SKM-1 (cell line): ENCODE measurements at regions not wholly inside any gene's neighbourhood (a gene's known extent, or its start where the extent isn't known, plus 50 kb on each side); places are given as distances from the start of the nearest gene placed in this dataset.

Experiments
- DNase-seq: peaks from one replicate; lab custom pipeline; 2025; ENCODE audit not compliant: unreplicated experiment; lab: John Stamatoyannopoulos, UW

- no peak for DNase-seq
Observed at GRCh38 chr10:109517748-109518147, 405.6 kb downstream of the XPNPEP1 start.

GRCh38 chr10:109504401-109504800, 418.9 kb downstream of the XPNPEP1 start:
- DNase-seq, result no peak

- no peak for DNase-seq
Observed at GRCh38 chr10:109487691-109488090, 435.6 kb downstream of the XPNPEP1 start.

- DNase-seq, result no peak
Observed at GRCh38 chr10:109480836-109481235, 442.5 kb downstream of the XPNPEP1 start.

- DNase-seq, result no peak
Observed at GRCh38 chr10:109475711-109476421, 447.4 kb downstream of the XPNPEP1 start.

- DNase-seq, result no peak
Observed at GRCh38 chr10:109474812-109475211, 448.5 kb downstream of the XPNPEP1 start.

- DNase-seq, result no peak
Observed at GRCh38 chr10:109474261-109474660, 449.1 kb downstream of the XPNPEP1 start.

- no peak for DNase-seq
Observed at GRCh38 chr10:109467551-109467950, 455.8 kb downstream of the XPNPEP1 start.

GRCh38 chr10:109464949-109465348, 458.4 kb downstream of the XPNPEP1 start:
- no peak for DNase-seq

- DNase-seq, result no peak
Observed at GRCh38 chr10:109457302-109457638, 466.0 kb downstream of the XPNPEP1 start.

- no peak for DNase-seq
Observed at GRCh38 chr10:109456566-109457301, 466.6 kb downstream of the XPNPEP1 start.

GRCh38 chr10:109454691-109455090, 468.6 kb downstream of the XPNPEP1 start:
- DNase-seq, result no peak

GRCh38 chr10:109451879-109452278, 471.4 kb downstream of the XPNPEP1 start:
- DNase-seq, result no peak

GRCh38 chr10:109450702-109451101, 472.6 kb downstream of the XPNPEP1 start:
- no peak for DNase-seq

GRCh38 chr10:109433434-109433833, 489.9 kb downstream of the XPNPEP1 start:
- DNase-seq, result no peak

GRCh38 chr10:109432281-109432680, 491.0 kb downstream of the XPNPEP1 start:
- DNase-seq, result no peak

GRCh38 chr10:109430799-109431198, 492.5 kb downstream of the XPNPEP1 start:
- no peak for DNase-seq

GRCh38 chr10:109430043-109430760, 493.1 kb downstream of the XPNPEP1 start:
- no peak for DNase-seq

GRCh38 chr10:109428775-109429491, 494.4 kb downstream of the XPNPEP1 start:
- no peak for DNase-seq

GRCh38 chr10:109427411-109427810, 495.9 kb downstream of the XPNPEP1 start:
- DNase-seq, result no peak

GRCh38 chr10:109426987-109427386, 496.3 kb downstream of the XPNPEP1 start:
- no peak for DNase-seq
